HL-60 (cell line): ENCODE measurements at regions not wholly inside any gene's neighbourhood (a gene's known extent, or its start where the extent isn't known, plus 50 kb on each side); places are given as distances from the start of the nearest gene placed in this dataset.

ENCODE experiments used
- DNase-seq, 2 experiments: peaks; one replicate each; pipeline ENCODE4 v3.0.0-alpha.2; 2010 to 2020; ENCODE audit warnings: low read depth in 1 of 2, low spot score in 1 of 2
- H3K27ac ChIP-seq: fragments of 250-450 bp; sonication (Bioruptor Pico); replicated peaks from 2 replicates; pipeline ENCODE4 v1.5.1; 2020; ENCODE audit warnings: mild to moderate bottlenecking, moderate library complexity
- H3K27me3 ChIP-seq: fragments of 250-450 bp; sonication (Bioruptor Pico); 2 replicates; pipeline ENCODE4 v1.5.1; 2021; ENCODE audit warnings: mild to moderate bottlenecking, moderate library complexity; ENCODE audit not compliant: insufficient read depth, poor library complexity, severe bottlenecking
- H3K4me3 ChIP-seq: replicated peaks from 2 replicates; pipeline ENCODE4 v1.5.1; 2011; ENCODE audit warnings: mild to moderate bottlenecking, control low read depth, low read length; ENCODE audit not compliant: insufficient read depth
- GABPA ChIP-seq: IDR thresholded peaks from 2 replicates; pipeline ENCODE4 v1.6.1; 2012; ENCODE audit warnings: low read depth
- POLR2AphosphoS5 ChIP-seq: IDR thresholded peaks from 2 replicates; pipeline ENCODE4 v1.6.1; 2012; ENCODE audit warnings: low read depth
- SPI1 ChIP-seq: IDR thresholded peaks from 2 replicates; pipeline ENCODE4 v1.6.1; 2012; ENCODE audit warnings: low read depth, mild to moderate bottlenecking, borderline replicate concordance
- TF ChIP-seq, protein P1 (sequence below): IDR thresholded peaks from one replicate; pipeline ENCODE4 v1.5.1; 2011; ENCODE audit warnings: low read length, control low read depth, inconsistent platforms; ENCODE audit not compliant: insufficient read depth
- TF ChIP-seq, protein P2 (sequence below): IDR thresholded peaks from 2 replicates; pipeline ENCODE4 v1.6.1; 2012; ENCODE audit warnings: low read depth; ENCODE audit not compliant: insufficient replicate concordance

DNA sequence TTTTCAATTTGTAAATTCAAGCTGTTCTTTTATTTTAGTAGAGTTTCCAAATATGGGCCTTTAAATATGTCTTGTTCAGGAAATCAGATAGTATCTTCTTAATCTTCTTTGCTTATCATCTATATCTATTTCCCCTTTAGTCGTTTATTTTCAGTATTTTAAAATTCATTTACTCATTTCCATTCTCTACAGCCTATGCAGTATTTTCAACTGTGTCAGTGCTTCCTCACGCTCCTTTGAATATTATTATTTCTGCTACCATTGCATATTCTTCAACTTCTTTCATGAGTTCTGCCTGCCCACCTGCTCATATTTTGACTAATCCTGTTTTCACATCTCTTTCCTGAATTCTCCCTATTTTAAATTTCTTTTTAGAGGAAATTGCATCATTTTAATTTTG is 185.4 kb downstream of the DKK2 start:
- no peak overlapping the region for H3K27ac ChIP-seq
- DNase-seq: no peak
- H3K27me3 ChIP-seq: no peaks in the 10 kb centered on the region
- no peak overlapping the region for H3K4me3 ChIP-seq
- no peak for TF ChIP-seq POLR2AphosphoS5
- TF ChIP-seq GABPA: no peak
- TF ChIP-seq SPI1: no peak
- TF ChIP-seq, protein P1, sequence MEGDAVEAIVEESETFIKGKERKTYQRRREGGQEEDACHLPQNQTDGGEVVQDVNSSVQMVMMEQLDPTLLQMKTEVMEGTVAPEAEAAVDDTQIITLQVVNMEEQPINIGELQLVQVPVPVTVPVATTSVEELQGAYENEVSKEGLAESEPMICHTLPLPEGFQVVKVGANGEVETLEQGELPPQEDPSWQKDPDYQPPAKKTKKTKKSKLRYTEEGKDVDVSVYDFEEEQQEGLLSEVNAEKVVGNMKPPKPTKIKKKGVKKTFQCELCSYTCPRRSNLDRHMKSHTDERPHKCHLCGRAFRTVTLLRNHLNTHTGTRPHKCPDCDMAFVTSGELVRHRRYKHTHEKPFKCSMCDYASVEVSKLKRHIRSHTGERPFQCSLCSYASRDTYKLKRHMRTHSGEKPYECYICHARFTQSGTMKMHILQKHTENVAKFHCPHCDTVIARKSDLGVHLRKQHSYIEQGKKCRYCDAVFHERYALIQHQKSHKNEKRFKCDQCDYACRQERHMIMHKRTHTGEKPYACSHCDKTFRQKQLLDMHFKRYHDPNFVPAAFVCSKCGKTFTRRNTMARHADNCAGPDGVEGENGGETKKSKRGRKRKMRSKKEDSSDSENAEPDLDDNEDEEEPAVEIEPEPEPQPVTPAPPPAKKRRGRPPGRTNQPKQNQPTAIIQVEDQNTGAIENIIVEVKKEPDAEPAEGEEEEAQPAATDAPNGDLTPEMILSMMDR: no peak
- TF ChIP-seq, protein P2, sequence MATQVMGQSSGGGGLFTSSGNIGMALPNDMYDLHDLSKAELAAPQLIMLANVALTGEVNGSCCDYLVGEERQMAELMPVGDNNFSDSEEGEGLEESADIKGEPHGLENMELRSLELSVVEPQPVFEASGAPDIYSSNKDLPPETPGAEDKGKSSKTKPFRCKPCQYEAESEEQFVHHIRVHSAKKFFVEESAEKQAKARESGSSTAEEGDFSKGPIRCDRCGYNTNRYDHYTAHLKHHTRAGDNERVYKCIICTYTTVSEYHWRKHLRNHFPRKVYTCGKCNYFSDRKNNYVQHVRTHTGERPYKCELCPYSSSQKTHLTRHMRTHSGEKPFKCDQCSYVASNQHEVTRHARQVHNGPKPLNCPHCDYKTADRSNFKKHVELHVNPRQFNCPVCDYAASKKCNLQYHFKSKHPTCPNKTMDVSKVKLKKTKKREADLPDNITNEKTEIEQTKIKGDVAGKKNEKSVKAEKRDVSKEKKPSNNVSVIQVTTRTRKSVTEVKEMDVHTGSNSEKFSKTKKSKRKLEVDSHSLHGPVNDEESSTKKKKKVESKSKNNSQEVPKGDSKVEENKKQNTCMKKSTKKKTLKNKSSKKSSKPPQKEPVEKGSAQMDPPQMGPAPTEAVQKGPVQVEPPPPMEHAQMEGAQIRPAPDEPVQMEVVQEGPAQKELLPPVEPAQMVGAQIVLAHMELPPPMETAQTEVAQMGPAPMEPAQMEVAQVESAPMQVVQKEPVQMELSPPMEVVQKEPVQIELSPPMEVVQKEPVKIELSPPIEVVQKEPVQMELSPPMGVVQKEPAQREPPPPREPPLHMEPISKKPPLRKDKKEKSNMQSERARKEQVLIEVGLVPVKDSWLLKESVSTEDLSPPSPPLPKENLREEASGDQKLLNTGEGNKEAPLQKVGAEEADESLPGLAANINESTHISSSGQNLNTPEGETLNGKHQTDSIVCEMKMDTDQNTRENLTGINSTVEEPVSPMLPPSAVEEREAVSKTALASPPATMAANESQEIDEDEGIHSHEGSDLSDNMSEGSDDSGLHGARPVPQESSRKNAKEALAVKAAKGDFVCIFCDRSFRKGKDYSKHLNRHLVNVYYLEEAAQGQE: no peak

- DNase-seq: no peak
- Histone ChIP-seq H3K4me3 (no peak overlapping the region), H3K27ac (no peak overlapping the region), H3K27me3 (no peaks in the 10 kb centered on the region)
- TF ChIP-seq POLR2AphosphoS5: no peak
- TF ChIP-seq, protein P1: no peak
- TF ChIP-seq SPI1: no peak
- TF ChIP-seq, protein P2: no peak
- TF ChIP-seq GABPA: no peak
Observed at GRCh38 chr4:106835919-106836318, 200.2 kb downstream of the DKK2 start.

DNA sequence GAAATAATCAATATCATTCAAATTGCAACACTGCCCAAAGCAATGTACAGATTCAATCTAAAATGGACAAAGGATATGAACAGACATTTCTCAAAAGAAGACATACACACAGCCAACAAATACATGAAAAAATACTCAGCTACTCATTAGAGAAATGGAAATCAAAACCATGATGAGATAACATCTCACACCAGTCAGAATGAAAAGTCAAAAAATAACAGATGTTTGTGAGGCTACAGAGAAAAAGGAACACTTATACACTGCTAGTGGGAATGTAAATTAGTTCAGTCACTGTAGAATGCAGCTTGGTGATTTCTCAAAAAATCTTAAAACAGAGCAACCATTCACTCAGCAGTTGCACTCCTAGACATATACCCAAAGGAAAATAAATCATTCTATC is 205.2 kb downstream of the DKK2 start:
- Histone ChIP-seq H3K27ac (no peak overlapping the region), H3K27me3 (no peaks in the 10 kb centered on the region), H3K4me3 (no peak overlapping the region)
- no peak for DNase-seq
- TF ChIP-seq, protein P1: no peak
- TF ChIP-seq SPI1: no peak
- TF ChIP-seq, protein P2: no peak
- no peak for TF ChIP-seq POLR2AphosphoS5
- no peak for TF ChIP-seq GABPA
